Raji (cell line): ENCODE measurements at regions not wholly inside any gene's neighbourhood (a gene's known extent, or its start where the extent isn't known, plus 50 kb on each side); places are given as distances from the start of the nearest gene placed in this dataset.

Source experiments
- POLR2A ChIP-seq: IDR thresholded peaks from 2 replicates; pipeline ENCODE4 v1.6.1; 2011; ENCODE audit warnings: low read depth, low read length, control low read depth; ENCODE audit not compliant: insufficient read depth

DNA sequence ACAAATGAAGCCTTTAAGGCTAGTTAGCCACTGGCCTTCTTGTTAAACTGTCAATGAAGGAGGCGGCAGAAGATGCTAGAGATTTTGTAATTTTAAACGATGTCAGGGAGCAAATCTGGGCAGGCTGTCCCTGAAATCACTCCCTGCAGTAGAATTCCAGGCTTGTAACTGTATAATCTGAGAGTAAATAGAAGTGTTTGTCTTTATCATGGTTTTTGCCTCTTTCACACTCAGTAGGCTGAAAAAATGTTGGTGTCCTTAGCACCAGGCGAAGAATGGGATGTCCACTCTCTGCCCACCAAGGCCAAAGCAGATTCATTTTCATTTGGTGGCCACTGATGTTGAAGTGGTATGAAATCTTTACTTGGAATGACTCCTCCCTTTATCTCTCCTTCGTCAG, 136.9 kb upstream of the THSD7B start:
- no peak for TF ChIP-seq POLR2A

DNA sequence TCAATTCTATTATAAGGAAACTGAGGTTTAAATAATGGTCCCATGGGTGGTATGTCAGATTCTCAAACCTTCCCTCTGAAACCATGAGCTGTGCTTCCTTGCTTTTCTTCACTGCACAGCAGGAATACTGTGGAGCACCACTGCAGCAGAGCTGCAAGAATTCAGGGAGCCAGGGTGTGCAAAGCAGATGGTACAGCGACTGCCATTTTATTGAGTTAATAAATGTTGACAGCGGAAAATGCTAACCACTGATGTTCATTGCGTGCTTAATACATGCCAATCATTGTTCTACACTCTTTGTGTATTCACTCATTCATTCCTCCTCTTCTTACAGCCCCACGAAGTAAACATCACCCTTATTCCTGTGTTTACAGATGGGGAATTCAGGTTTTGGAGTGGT, 152.2 kb upstream of the THSD7B start:
- no peak for TF ChIP-seq POLR2A

DNA sequence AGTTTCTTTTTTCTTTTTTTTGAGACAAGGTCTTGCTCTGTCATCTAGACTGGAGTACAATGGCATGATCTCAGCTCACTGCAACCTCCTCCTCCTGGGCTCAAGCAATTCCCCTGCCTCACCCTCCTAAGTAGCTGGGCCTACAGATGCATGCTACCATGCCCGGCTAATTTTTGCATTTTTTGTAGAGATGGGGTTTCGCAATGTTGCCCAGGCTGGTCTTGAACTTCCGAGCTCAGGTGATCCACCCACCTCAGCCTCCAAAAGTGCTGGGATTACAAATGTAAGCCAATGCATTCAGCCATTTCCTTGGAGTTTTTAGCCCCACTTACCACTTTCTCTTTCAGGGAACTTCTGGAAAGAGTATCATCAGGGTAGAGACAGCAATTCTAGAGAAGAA, 153.3 kb upstream of the THSD7B start:
- no peak for TF ChIP-seq POLR2A

DNA sequence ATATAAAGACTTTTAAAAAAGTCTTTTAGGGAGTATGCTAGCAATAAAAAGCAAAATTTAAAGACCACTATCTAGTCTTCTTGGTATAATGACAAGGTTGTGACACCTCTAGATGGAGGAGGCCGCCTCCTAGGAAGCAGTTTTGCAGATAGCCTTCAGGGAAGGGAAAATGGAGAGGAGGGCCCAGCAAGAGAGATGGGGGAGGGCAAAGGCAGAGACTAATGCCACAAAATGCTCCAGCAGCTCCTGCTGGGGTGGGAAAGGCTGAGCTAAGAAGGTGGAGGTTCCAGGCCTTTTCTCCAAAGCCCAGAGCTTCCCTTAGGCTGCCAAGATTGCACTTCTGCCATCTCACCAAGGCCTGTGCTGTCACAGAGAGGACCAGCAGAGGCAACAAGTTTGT, 153.9 kb upstream of the THSD7B start:
- TF ChIP-seq POLR2A: no peak

DNA sequence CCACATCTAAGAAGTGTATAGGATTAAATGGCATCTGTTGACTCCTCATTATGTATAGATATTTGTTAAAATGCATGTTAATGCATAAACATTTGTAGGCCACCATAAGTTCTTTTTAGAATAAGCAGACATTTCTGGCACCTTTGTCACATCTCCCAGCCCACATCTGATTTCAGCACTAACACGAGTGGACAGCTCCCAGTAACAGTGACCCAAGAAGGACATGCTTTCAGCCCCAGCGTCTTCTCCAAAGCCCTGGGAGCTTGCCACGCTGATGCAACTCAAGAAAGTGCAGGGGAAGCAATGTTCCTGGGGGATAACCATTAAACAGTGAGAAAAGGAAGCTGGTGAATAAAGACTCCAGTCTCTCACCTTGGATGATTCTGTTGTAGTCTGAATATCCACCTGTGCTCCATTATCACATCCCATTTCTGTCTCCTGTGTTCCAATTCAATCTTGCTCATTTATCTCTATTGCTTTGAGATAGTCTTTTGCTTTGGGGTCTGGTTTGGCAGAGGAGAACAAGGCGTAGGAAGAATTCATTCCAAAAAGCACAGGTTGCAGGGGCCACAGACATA, 182.6 kb upstream of the THSD7B start:
- no peak for TF ChIP-seq POLR2A

DNA sequence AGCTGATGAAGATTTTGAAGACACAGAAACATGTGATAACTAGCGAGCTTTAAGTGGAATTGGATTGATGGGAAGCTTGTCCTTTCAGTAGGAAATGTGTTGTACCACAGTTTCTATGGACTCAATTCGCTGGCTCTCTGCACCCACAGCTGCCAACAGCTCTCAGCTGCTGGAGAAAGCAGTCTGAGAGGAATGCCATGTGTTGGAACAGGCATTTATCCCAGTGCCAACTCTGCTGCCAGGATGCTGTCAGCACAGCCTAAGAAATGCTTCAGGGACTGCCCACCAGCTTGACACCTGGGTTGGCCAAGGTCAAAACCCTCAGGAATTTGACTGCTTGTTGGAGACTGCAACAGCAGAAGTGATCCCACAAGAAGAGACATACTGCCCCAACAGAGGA, 193.0 kb upstream of the THSD7B start:
- TF ChIP-seq POLR2A: no peak

DNA sequence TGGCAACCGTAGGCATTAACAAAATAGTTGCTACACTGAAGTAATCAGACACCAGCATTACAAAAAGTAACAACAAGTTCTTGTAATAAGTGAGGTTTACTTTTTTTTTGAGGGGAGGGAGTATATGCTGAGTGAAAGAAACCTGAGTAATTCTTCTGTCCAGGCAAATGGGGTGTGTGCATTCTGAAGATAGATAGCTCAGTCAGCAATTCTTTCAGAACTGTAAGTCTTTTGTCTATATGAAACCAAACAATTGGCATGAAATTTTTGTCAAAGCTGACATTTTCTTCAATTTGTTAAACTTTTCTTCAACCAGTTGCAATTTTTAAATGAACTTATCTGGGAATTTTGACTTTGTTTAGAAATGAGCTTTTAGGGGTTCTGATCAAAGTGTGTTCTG, 208.1 kb upstream of the THSD7B start:
- no peak for TF ChIP-seq POLR2A

DNA sequence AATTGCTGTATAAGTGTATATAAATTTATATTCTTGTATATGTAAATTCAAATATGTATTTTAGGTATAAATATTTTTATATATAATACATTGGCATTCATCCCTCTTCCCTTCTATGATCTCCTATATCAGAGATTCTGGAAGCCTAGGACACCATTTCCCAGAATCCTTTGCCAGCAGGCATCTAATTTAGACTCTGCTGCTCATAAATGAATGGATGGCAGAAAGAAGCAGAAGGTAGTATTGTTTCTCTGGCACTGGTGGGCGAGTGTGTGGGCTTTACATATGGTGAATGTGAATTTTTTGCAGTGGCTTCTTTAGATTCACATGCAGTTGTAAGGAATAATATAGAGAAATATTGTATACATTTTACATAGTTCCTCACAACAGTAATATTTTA, 215.2 kb upstream of the THSD7B start:
- no peak for TF ChIP-seq POLR2A

DNA sequence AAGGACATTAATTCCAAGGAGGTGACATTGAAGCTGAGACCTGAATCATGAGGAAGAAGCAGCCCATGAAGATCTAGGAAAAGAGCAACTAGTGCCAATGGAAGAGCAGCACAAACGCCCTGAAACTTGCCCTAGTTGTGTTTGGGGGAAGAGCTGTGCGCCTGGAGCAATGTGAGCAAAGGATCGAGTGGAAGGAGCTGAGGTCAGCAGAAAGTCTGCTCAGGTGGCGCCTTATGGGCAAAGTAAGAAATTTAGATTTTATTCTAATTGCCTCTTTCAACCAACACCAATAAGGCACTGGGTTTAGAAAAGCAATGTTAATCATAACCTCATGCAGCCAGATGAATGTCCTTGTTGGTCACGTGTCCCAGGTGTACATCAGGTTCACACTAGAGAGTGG, 226.0 kb upstream of the THSD7B start:
- no peak for TF ChIP-seq POLR2A

DNA sequence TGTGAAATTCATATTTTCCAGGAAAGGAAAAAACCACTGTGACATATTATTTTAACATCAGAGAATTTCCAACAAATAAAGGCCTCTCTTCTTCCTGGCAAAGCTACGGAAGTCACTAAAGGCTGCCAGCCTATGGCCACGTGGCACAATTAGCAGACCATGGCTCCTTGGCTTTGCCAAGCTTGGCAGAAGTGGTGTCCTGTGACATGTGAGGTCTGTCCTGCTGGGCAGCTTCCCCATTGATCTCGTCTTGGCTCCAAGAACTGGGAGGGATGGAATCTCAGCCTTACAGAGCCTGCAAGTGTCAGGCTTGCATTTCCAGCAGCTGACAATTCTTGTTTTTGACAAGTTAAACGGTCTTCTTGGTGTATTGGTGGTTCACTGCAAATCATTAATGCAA, 226.9 kb upstream of the THSD7B start:
- TF ChIP-seq POLR2A: no peak

DNA sequence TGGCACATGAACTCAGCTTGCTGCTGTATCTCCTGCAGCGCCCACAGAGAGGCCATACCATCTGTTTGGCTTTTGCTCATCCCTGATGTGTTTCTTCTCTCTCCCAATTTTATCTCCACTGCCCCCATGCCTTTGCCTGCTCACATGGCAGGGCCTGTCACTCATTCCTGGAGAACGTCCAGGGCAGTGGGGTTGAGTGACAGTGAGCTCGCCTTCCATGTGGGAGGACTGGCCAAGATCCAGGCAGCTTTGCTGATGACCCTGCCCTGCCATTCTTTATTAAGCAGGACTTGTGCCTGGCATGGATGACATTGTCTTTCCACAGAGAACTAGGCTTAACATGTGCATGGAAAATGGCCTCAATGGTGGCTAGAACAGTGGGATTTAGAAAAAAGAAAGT, 230.5 kb upstream of the THSD7B start:
- no peak for TF ChIP-seq POLR2A

DNA sequence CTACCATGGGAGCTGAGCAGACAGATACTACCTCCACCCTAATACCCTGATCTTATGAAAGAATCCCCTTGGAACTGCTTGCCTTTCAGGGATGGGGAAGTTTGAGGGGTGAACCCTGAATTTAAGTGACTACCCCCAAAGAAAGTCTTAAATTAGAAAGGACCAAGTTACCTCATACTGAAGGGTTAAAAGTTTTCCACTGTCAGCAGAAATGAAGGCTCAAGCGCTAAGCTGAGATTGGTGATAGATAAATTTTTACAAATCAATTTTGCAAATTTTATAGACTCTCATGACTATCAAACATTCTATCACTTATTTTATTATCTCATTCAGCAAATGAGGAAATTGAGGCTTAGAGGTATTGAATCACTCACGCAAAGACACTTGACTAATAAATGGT, 233.2 kb upstream of the THSD7B start:
- TF ChIP-seq POLR2A: no peak

DNA sequence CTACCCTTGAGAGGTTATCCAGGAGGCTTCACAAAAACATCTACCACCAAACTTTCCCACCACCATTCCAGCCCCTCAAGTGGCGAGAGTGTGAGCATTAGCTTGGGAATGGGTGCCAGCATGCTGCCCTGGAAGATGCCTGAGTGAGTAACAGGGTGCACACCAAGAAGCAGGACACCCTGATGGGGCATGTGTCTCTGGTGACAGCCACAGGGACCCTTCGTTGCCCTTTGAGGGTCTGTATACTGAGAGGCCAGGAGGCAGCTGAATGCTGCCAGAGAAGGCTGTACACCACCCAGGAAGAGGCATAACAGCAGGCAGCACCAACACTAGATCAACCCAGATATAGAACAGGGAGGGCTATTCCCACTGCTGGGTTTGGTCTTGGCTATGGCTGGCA, 233.6 kb upstream of the THSD7B start:
- TF ChIP-seq POLR2A: no peak

DNA sequence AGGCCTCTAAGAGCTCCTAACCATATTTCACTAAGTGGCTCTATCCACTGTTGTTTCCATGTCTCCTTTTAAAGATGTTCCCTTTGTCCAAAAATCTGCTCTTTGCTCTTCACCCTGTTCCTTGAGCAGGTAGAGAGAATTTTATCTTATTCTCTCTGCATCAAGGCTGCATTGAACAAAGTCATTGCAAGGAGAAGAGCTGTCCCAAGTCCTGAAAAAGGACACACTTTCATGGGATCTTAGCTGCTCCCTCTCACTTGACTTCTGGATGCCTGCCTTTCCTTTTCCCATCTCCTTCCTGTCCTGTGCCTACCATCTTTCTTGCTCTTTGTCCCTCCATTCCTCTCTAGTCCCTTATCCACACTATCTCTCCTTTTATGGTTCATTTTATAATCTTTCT, 235.2 kb upstream of the THSD7B start:
- no peak for TF ChIP-seq POLR2A

DNA sequence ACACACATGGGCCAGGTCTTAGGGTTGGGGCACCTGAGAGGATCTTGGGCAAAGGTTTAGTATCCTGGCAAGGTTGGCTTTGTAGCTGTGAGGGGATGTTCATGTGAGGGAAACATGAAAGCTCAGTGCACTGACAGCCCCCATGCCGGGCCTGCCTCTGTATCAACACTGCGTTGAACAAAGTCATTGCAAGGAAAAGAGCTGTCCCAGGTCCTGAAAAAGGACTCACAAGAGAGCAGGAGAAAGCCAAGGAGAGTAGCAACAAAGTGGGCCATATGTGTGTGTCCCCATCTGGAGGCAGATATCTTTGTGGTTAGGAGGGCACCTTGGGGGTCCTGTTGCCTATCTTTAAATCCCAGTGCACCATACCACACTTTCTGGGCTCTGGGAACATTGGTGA, 237.8 kb upstream of the THSD7B start:
- TF ChIP-seq POLR2A: no peak

DNA sequence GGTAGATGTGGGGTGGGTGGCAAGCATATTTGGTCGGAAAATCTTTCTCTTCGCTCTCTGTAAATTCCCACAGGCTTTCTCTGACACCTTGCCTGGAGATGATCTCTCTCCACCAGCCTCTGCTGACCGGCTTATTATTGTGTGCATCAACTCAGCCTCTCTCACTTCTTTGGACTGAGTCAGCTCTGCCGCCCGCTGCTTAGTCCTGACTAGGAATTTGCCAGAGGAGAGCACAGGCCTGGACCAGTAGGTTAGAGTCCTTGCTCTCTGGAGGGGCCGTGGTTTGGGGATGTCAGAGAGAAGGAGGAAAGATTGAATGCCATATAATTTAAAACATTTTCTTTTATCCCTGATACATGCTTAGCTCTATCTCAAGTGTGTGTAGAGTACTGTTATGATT, 242.6 kb upstream of the THSD7B start:
- TF ChIP-seq POLR2A: no peak

DNA sequence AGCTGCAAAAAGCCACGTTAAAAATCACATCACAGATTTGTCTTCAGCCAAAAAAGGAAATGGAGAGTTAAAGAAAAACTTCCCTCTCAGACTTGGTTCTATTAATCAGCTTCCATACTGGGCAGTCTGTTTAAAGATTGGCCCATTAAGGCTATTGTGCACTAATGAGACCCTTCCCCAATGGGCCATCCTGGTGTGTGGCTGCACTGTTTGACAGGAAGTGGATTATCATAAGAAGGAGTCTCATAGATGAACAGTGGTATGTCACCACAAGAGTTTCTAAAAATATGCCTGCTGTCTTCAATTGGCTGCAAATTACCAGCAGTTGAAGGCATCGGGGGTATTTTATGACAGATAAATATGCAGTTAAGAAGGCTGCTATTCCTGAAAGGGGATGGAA, 247.6 kb upstream of the THSD7B start:
- TF ChIP-seq POLR2A: no peak

DNA sequence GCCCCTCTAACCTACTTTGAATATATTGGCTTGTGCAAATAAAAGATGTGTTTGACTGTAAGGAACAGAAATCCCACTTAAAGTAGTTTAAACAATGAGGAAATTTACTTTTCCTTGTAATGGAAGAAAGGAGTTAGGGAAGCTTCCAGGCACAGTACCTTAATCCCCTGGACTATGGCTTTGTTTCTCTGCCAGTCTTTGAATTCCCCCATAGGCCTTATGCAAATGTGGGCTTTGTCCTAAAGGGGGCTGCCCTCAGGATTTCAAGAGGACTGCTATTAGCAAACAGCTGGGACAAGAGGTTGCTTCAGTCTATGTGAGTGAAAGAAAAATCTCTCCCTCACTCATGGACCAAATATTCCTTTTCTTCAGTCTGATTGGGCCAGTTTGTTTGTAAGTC, 255.1 kb upstream of the THSD7B start:
- TF ChIP-seq POLR2A: no peak
